ENCODE measurements at regions not wholly inside any gene's neighbourhood (a gene's known extent, or its start where the extent isn't known, plus 50 kb on each side); places are given as distances from the start of the nearest gene placed in this dataset.

DNA sequence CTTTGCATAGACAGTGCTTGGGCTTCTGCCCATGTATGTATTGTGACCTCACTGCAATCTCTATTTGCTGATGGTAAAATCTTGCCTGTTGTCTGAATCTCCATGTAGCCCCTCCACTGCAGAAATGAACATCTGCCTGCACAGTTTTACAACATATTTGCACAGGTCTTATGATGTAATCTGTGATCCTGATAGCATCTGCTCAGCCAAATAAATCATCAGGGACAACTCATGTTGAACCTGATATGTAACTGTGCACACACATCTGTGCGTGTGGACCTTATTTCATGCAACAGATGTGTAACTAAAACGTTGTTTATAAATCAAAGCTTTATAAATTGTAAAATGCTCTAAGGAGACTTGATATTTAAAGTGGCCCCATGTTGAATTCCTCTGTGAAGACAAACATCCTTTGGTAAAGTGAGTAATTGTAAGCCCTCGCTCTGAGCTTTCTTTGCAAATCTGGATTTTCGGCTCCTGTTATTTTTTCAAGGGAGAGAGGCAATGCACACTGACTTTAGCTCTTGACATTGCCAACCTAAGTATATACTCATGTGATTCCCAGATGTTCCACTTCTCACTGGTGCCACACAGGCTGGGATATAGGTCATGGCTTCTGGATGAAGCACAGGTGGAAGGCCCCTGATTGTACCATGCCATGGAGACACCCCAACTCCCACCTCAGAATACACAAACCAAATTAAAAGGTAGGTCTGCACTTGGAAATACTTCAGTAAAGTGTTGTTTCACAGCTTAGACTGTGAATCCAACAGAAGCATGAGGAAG lies 371.3 kb downstream of the GRIN2B start:
- Histone ChIP-seq H3K27me3 (ENCODE audit: insufficient read depth, low read depth) (no peaks in the 10 kb centered on the region), H3K36me3 (ENCODE audit: insufficient read depth) (no peaks in the 10 kb centered on the region), H3K4me2 (no peak overlapping the region), H3K4me1 (ENCODE audit: low read depth, poor library complexity, severe bottlenecking) (no peaks in the 10 kb centered on the region), H4K20me1 (ENCODE audit: insufficient read depth) (no peaks in the 10 kb centered on the region), H3K79me2 (ENCODE audit: insufficient read depth, low read depth) (no peaks in the 10 kb centered on the region), H2AFZ (ENCODE audit: low read depth) (no peak overlapping the region), H3K27ac (no peak overlapping the region), H3K4me3 (IDR thresholded peaks at IDR 0.05; ENCODE audit: insufficient read depth, low read depth, low read length) (no peak overlapping the region), H3K9ac (no peak overlapping the region)
- TF ChIP-seq, protein P1, sequence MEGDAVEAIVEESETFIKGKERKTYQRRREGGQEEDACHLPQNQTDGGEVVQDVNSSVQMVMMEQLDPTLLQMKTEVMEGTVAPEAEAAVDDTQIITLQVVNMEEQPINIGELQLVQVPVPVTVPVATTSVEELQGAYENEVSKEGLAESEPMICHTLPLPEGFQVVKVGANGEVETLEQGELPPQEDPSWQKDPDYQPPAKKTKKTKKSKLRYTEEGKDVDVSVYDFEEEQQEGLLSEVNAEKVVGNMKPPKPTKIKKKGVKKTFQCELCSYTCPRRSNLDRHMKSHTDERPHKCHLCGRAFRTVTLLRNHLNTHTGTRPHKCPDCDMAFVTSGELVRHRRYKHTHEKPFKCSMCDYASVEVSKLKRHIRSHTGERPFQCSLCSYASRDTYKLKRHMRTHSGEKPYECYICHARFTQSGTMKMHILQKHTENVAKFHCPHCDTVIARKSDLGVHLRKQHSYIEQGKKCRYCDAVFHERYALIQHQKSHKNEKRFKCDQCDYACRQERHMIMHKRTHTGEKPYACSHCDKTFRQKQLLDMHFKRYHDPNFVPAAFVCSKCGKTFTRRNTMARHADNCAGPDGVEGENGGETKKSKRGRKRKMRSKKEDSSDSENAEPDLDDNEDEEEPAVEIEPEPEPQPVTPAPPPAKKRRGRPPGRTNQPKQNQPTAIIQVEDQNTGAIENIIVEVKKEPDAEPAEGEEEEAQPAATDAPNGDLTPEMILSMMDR (conservative IDR thresholded peaks at IDR 0.05; ENCODE audit: low read depth, low read length) = no peak

GRCh38 chr12:13606290-13606689 lies 375.1 kb downstream of the GRIN2B start:
- H3K9ac ChIP-seq = no peak overlapping the region
- no peak overlapping the region for H2AFZ ChIP-seq (ENCODE audit: low read depth)
- no peaks in the 10 kb centered on the region for H3K4me1 ChIP-seq (ENCODE audit: low read depth, poor library complexity, severe bottlenecking)
- H4K20me1 ChIP-seq (ENCODE audit: insufficient read depth) = no peaks in the 10 kb centered on the region
- H3K4me3 ChIP-seq (IDR thresholded peaks at IDR 0.05; ENCODE audit: insufficient read depth, low read depth, low read length) = no peak overlapping the region
- H3K4me2 ChIP-seq = no peak overlapping the region
- H3K27ac ChIP-seq = no peak overlapping the region
- H3K36me3 ChIP-seq (ENCODE audit: insufficient read depth) = no peaks in the 10 kb centered on the region
- TF ChIP-seq, protein P1 (conservative IDR thresholded peaks at IDR 0.05; ENCODE audit: low read depth, low read length) = no peak
- H3K79me2 ChIP-seq (ENCODE audit: insufficient read depth, low read depth) = no peaks in the 10 kb centered on the region
- no peaks in the 10 kb centered on the region for H3K27me3 ChIP-seq (ENCODE audit: insufficient read depth, low read depth)

- Histone ChIP-seq H2AFZ (ENCODE audit: low read depth) (no peak overlapping the region), H3K79me2 (ENCODE audit: insufficient read depth, low read depth) (no peaks in the 10 kb centered on the region), H3K4me1 (ENCODE audit: low read depth, poor library complexity, severe bottlenecking) (no peaks in the 10 kb centered on the region), H3K27ac (no peak overlapping the region), H3K9ac (no peak overlapping the region), H3K27me3 (ENCODE audit: insufficient read depth, low read depth) (no peaks in the 10 kb centered on the region), H3K4me3 (IDR thresholded peaks at IDR 0.05; ENCODE audit: insufficient read depth, low read depth, low read length) (no peak overlapping the region), H3K36me3 (ENCODE audit: insufficient read depth) (no peaks in the 10 kb centered on the region), H3K4me2 (no peak overlapping the region), H4K20me1 (ENCODE audit: insufficient read depth) (no peaks in the 10 kb centered on the region)
- TF ChIP-seq, protein P1 (conservative IDR thresholded peaks at IDR 0.05; ENCODE audit: low read depth, low read length) = no peak
These were observed 377.4 kb downstream of the GRIN2B start for GRCh38 chr12:13603953-13604352.

DNA sequence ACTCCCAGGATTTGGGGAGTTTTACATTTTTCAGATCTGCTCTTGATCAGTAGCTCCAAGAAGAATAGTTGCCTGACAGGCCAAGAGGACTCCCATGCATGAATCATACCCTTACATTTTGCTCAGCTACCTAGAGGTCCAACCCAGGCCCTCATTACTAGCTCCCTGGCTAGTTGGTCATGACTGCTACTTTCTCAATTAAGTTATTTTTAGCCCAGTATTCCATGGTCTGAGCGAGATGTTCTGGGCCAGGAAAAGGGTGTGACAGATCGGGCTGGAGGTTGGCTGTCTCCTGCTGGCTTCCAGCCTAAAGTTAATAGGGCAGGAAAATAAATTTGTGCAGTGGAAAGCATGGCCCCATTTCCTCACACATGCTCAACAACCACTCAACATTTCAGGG lies 379.2 kb downstream of the GRIN2B start:
- H3K4me2 ChIP-seq = no peak overlapping the region
- TF ChIP-seq, protein P1 (conservative IDR thresholded peaks at IDR 0.05; ENCODE audit: low read depth, low read length) = no peak
- no peaks in the 10 kb centered on the region for H3K27me3 ChIP-seq (ENCODE audit: insufficient read depth, low read depth)
- no peaks in the 10 kb centered on the region for H3K36me3 ChIP-seq (ENCODE audit: insufficient read depth)
- H3K4me3 ChIP-seq (IDR thresholded peaks at IDR 0.05; ENCODE audit: insufficient read depth, low read depth, low read length) = no peak overlapping the region
- H3K79me2 ChIP-seq (ENCODE audit: insufficient read depth, low read depth) = no peaks in the 10 kb centered on the region
- no peaks in the 10 kb centered on the region for H4K20me1 ChIP-seq (ENCODE audit: insufficient read depth)
- H3K4me1 ChIP-seq (ENCODE audit: low read depth, poor library complexity, severe bottlenecking) = no peaks in the 10 kb centered on the region
- no peak overlapping the region for H3K27ac ChIP-seq
- H2AFZ ChIP-seq (ENCODE audit: low read depth) = no peak overlapping the region
- no peak overlapping the region for H3K9ac ChIP-seq
